IMR-90 (cell line): ENCODE measurements at regions not wholly inside any gene's neighbourhood (a gene's known extent, or its start where the extent isn't known, plus 50 kb on each side); places are given as distances from the start of the nearest gene placed in this dataset.

Experiments
- ATAC-seq: fragments of 200-7000 bp; cut with Tn5 transposase; 2 replicates; pipeline ENCODE4 v1.9.1; 2020; ENCODE audit warnings: low read depth, mild to moderate bottlenecking, moderate library complexity
- BruUV-seq: library from RNA; stranded (reverse); fragments of 400-500 nt; replicated peaks from 2 replicates; lab custom pipeline; 2021; lab: Mats Ljungman, UMichigan
- CTCF ChIA-PET: fragments of 300-600 bp; formaldehyde crosslinking; extraction: SDS; loops from one replicate; lab custom pipeline; 2021; ENCODE audit warnings: antibody characterized with exemption; lab: Yijun Ruan, JAX
- POLR2A ChIA-PET: fragments of 300-600 bp; sonication (Branson Sonifier 250); formaldehyde crosslinking; loops from one replicate; lab custom pipeline; 2022; ENCODE audit warnings: antibody characterized with exemption; ENCODE audit not compliant: unreplicated experiment; lab: Charles Lee
- DNase-seq: peaks from one replicate; pipeline ENCODE4 v3.0.0; 2013
- H2AFZ ChIP-seq: replicated peaks from 2 replicates; pipeline ENCODE3; 2013; ENCODE audit warnings: low read length, mild to moderate bottlenecking; ENCODE audit not compliant: poor library complexity
- H2AK5ac ChIP-seq: 2 replicates; pipeline ENCODE4 v1.6.1; 2013; ENCODE audit warnings: low read depth, low read length, inconsistent platforms
- H2AK9ac ChIP-seq: replicated peaks from 2 replicates; pipeline ENCODE3; 2013; ENCODE audit warnings: mild to moderate bottlenecking, low read depth, low read length, moderate library complexity; ENCODE audit not compliant: poor library complexity
- H2BK120ac ChIP-seq: 2 replicates; pipeline ENCODE4 v1.6.1; 2013; ENCODE audit warnings: low read depth, low read length, inconsistent platforms
- H2BK15ac ChIP-seq: 3 replicates; pipeline ENCODE4 v1.6.1; 2013; ENCODE audit warnings: low read depth, low read length, inconsistent platforms
- H2BK20ac ChIP-seq: 2 replicates; pipeline ENCODE4 v1.6.1; 2013; ENCODE audit warnings: low read depth, mild to moderate bottlenecking, inconsistent platforms, low read length, moderate library complexity
- H2BK5ac ChIP-seq: 2 replicates; pipeline ENCODE4 v1.6.1; 2013; ENCODE audit warnings: mild to moderate bottlenecking, low read depth, low read length, inconsistent platforms; ENCODE audit not compliant: poor library complexity, severe bottlenecking
- H3K14ac ChIP-seq: replicated peaks from 2 replicates; pipeline ENCODE4 v1.6.1; 2013; ENCODE audit warnings: low read depth, low read length, inconsistent platforms
- H3K18ac ChIP-seq: 2 replicates; pipeline ENCODE4 v1.6.1; 2013; ENCODE audit warnings: low read depth, low read length, control low read depth
- H3K23ac ChIP-seq: 2 replicates; pipeline ENCODE4 v1.6.1; 2013; ENCODE audit warnings: low read depth, low read length, inconsistent platforms
- H3K27ac ChIP-seq: 2 replicates; pipeline ENCODE4 v1.5.1; 2013; ENCODE audit warnings: mild to moderate bottlenecking, control low read depth, low read length; ENCODE audit not compliant: insufficient read depth
- H3K27me3 ChIP-seq: 2 replicates; pipeline ENCODE4 v1.6.1; 2013; ENCODE audit warnings: low read length; ENCODE audit not compliant: control insufficient read depth, insufficient read depth
- H3K36me3 ChIP-seq: 2 replicates; pipeline ENCODE4 v1.6.1; 2013; ENCODE audit warnings: low read length, mixed read lengths; ENCODE audit not compliant: control insufficient read depth, insufficient read depth
- H3K4ac ChIP-seq: 2 replicates; pipeline ENCODE4 v1.6.1; 2013; ENCODE audit warnings: low read depth, low read length, inconsistent platforms
- H3K4me1 ChIP-seq: 2 replicates; pipeline ENCODE4 v1.6.1; 2013; ENCODE audit warnings: low read length, mixed read lengths; ENCODE audit not compliant: control insufficient read depth, insufficient read depth
- H3K4me2 ChIP-seq: 2 replicates; pipeline ENCODE4 v1.6.1; 2013; ENCODE audit warnings: low read depth, mild to moderate bottlenecking, control low read depth, low read length, moderate library complexity
- H3K4me3 ChIP-seq: 2 replicates; pipeline ENCODE4 v1.5.1; 2013; ENCODE audit warnings: low read depth, mild to moderate bottlenecking, control low read depth, low read length, moderate library complexity; ENCODE audit not compliant: insufficient read depth
- H3K56ac ChIP-seq: 2 replicates; pipeline ENCODE4 v1.6.1; 2013; ENCODE audit warnings: low read length, inconsistent platforms; ENCODE audit not compliant: insufficient read depth; ENCODE audit errors: extremely low read depth
- H3K79me1 ChIP-seq, 2 experiments: 2 replicates each; pipeline ENCODE4 v1.6.1; 2013; ENCODE audit warnings: low read length in 2 of 2, inconsistent platforms in 1 of 2, low read depth in 1 of 2
- H3K9ac ChIP-seq: 2 replicates; pipeline ENCODE4 v1.6.1; 2013; ENCODE audit warnings: low read depth, low read length, control low read depth
- H3K9me1 ChIP-seq: 2 replicates; pipeline ENCODE4 v1.6.1; 2013; ENCODE audit warnings: low read length, inconsistent platforms; ENCODE audit not compliant: insufficient read depth
- H3K9me3 ChIP-seq: 2 replicates; pipeline ENCODE4 v1.6.1; 2013; ENCODE audit warnings: low read length; ENCODE audit not compliant: control insufficient read depth, insufficient read depth
- H4K20me1 ChIP-seq: 2 replicates; pipeline ENCODE4 v1.6.1; 2013; ENCODE audit warnings: low read length, inconsistent platforms; ENCODE audit not compliant: insufficient read depth
- H4K5ac ChIP-seq: 2 replicates; pipeline ENCODE4 v1.6.1; 2013; ENCODE audit warnings: mild to moderate bottlenecking, low read depth, low read length, control low read depth
- H4K8ac ChIP-seq, 2 experiments: 2 replicates each; pipeline ENCODE4 v1.6.1; 2013; ENCODE audit warnings: low read depth in 2 of 2, low read length in 2 of 2, control low read depth in 1 of 2, inconsistent platforms in 1 of 2
- H4K91ac ChIP-seq: 2 replicates; pipeline ENCODE4 v1.6.1; 2013; ENCODE audit warnings: low read depth, low read length, inconsistent platforms; ENCODE audit not compliant: insufficient read depth
- CEBPB ChIP-seq: IDR thresholded peaks from 2 replicates; pipeline ENCODE4 v1.6.1; 2012; ENCODE audit warnings: low read depth, low read length, improper control_type of control experiment
- CHD1 ChIP-seq: IDR thresholded peaks from 2 replicates; pipeline ENCODE4 v1.6.1; 2012; ENCODE audit warnings: low read depth, low read length, improper control_type of control experiment
- CTCF ChIP-seq: conservative IDR thresholded peaks from 2 replicates; pipeline ENCODE4 v1.5.1; 2012; ENCODE audit warnings: mild to moderate bottlenecking, low read depth, low read length, improper control_type of control experiment
- ELK1 ChIP-seq: fragments of 150-350 bp; IDR thresholded peaks from 2 replicates; pipeline ENCODE4 v1.6.1; 2016; ENCODE audit warnings: low read depth, mild to moderate bottlenecking, low read length, moderate library complexity, borderline replicate concordance
- FOS ChIP-seq: fragments of 150-350 bp; IDR thresholded peaks from 2 replicates; pipeline ENCODE4 v1.6.1; 2016; ENCODE audit warnings: low read depth, low read length
- MAZ ChIP-seq: IDR thresholded peaks from 2 replicates; pipeline ENCODE4 v1.6.1; 2012; ENCODE audit warnings: low read depth, mild to moderate bottlenecking, low read length, improper control_type of control experiment, moderate library complexity, borderline replicate concordance
- NFE2L2 ChIP-seq: fragments of 150-350 bp; IDR thresholded peaks from 2 replicates; pipeline ENCODE4 v1.6.1; 2016; ENCODE audit warnings: low read depth, mild to moderate bottlenecking, low read length
- RAD21 ChIP-seq: IDR thresholded peaks from 2 replicates; pipeline ENCODE4 v1.6.1; 2012; ENCODE audit warnings: low read length, improper control_type of control experiment
- RCOR1 ChIP-seq: IDR thresholded peaks from 2 replicates; pipeline ENCODE4 v1.6.1; 2012; ENCODE audit warnings: mild to moderate bottlenecking, low read length, improper control_type of control experiment; ENCODE audit not compliant: insufficient replicate concordance
- RFX5 ChIP-seq: IDR thresholded peaks from 2 replicates; pipeline ENCODE4 v1.8.0; 2012; ENCODE audit warnings: low read depth, mild to moderate bottlenecking, low read length, moderate library complexity
- USF2 ChIP-seq: fragments of 150-350 bp; IDR thresholded peaks from 2 replicates; pipeline ENCODE4 v1.6.1; 2017; ENCODE audit warnings: mild to moderate bottlenecking, antibody characterized with exemption, low read length, low read depth
- WGBS, 2 experiments: methylation state at CpG; one replicate each; pipeline versions ENCODE4 v1.1.5 to v1.1.7; 2013; ENCODE audit warnings: missing lambda C conversion rate in 2 of 2; ENCODE audit not compliant: insufficient read length in 1 of 2; ENCODE audit errors: extremely low coverage in 2 of 2; 5-methylcytosine and 5-hydroxymethylcytosine counted together
- dilution Hi-C: fragments of 300-500 bp; cut with HindIII; formaldehyde crosslinking; loops from one replicate; pipeline ENCODE4 v1.14.3; 2018; ENCODE audit warnings: low sequenced_read_pairs; ENCODE audit not compliant: unreplicated experiment
- in situ Hi-C: fragments of 300-500 bp; cut with MboI; formaldehyde crosslinking; loops from 3 replicates; pipeline ENCODE4 v1.14.3; 2019; ENCODE audit warnings: low sequenced_read_pairs, inconsistent platforms, mixed read lengths
- intact Hi-C: fragments of 100-400 bp; cut with micrococcal nuclease; formaldehyde crosslinking; loops from 2 replicates; pipeline ENCODE4 v1.10.0; 2022

- no peak overlapping the region for H3K27ac ChIP-seq
- H3K4me2 ChIP-seq, result no peak overlapping the region
- no peaks in the 10 kb centered on the region for H4K20me1 ChIP-seq
- H3K18ac ChIP-seq, result no peak overlapping the region
- in situ Hi-C loops, result no loop called here
- intact Hi-C loops, result no loop called here
- no peak overlapping the region for H4K8ac ChIP-seq
- H2AFZ ChIP-seq, result no peak overlapping the region
- no peak overlapping the region for H2AK9ac ChIP-seq
- no peak overlapping the region for H3K4ac ChIP-seq
- H3K23ac ChIP-seq, result no peak overlapping the region
- no peaks in the 10 kb centered on the region for H3K4me1 ChIP-seq
- POLR2A ChIA-PET, result no interaction called here
- H3K56ac ChIP-seq, result no peak overlapping the region
- H3K9me1 ChIP-seq, result no peaks in the 10 kb centered on the region
- peaks cover 2% of the 10 kb centered on the region; the same call in 1 of the 2 replicates for H3K27me3 ChIP-seq
- ATAC-seq (no peak), DNase-seq (no peak)
- H3K4me3 ChIP-seq, result no peak overlapping the region
- H2BK5ac ChIP-seq, result no peak overlapping the region
- no peak overlapping the region for H2BK20ac ChIP-seq
- no peak overlapping the region for H4K5ac ChIP-seq
- no peak overlapping the region for H2AK5ac ChIP-seq
- BruUV-seq, result no TSS peak
- TF ChIP-seq CHD1 (no peak), MAZ (no peak), CEBPB (no peak), USF2 (no peak), RFX5 (no peak), CTCF (no peak), FOS (no peak), RCOR1 (no peak), ELK1 (no peak), RAD21 (no peak), NFE2L2 (no peak)
- CTCF ChIA-PET, result no interaction called here
- 100% methylated on average over 1 of the region's 4 CpGs; no CpG with 5 or more reads in 1 of the 2 experiments for WGBS, 2 experiments
- H3K14ac ChIP-seq, result no peak overlapping the region
- H2BK120ac ChIP-seq, result no peak overlapping the region
- H4K91ac ChIP-seq, result no peak overlapping the region
- H3K9ac ChIP-seq, result no peak overlapping the region
- dilution Hi-C loops, result no loop called here
- H2BK15ac ChIP-seq, result no peak overlapping the region
- no peaks in the 10 kb centered on the region for H3K36me3 ChIP-seq
- no peaks in the 10 kb centered on the region for H3K79me1 ChIP-seq
- no peaks in the 10 kb centered on the region for H3K9me3 ChIP-seq
These were observed 258.3 kb downstream of the HAUS1 start for GRCh38 chr18:46362533-46362932.
